Esophagus squamous epithelium (tissue), 5 donors: ENCODE measurements at regions not wholly inside any gene's neighbourhood (a gene's known extent, or its start where the extent isn't known, plus 50 kb on each side); places are given as distances from the start of the nearest gene placed in this dataset.

Experiments used
- DNase-seq: peaks from one replicate; lab custom pipeline; 2025; lab: John Stamatoyannopoulos, UW
- H3K27ac ChIP-seq, 4 donors: fragments of 200-600 bp; sonication (generic); one replicate each; pipeline ENCODE4 v1.5.1; 2016 to 2019; ENCODE audit warnings: mild to moderate bottlenecking in 1 of 4
- H3K27me3 ChIP-seq, 4 donors: fragments of 200-600 bp; sonication (generic); 1 replicate in 3 of 4; 2 replicates in 1 of 4; pipeline versions ENCODE4 v1.5.1 to v1.6.0; 2017 to 2021; ENCODE audit warnings: antibody characterized with exemption in 1 of 4
- H3K36me3 ChIP-seq, 3 donors: fragments of 200-600 bp; sonication (generic); one replicate each; pipeline ENCODE4 v1.5.1; 2016 to 2019
- H3K4me1 ChIP-seq, 3 donors: fragments of 200-600 bp; sonication (generic); one replicate each; pipeline ENCODE4 v1.5.1; 2017 to 2019
- H3K4me3 ChIP-seq, 4 donors: fragments of 200-600 bp; sonication (generic); 1 replicate in 3 of 4; 2 replicates in 1 of 4; pipeline ENCODE4 v1.5.1; 2016 to 2019; ENCODE audit warnings: mild to moderate bottlenecking in 2 of 4, moderate library complexity in 1 of 4
- H3K9me3 ChIP-seq, 3 donors: fragments of 200-600 bp; sonication (generic); one replicate each; pipeline ENCODE4 v1.5.1; 2016 to 2019
- POLR2A ChIP-seq, 4 donors: fragments of 450-650 bp; IDR thresholded peaks; one replicate each; pipeline ENCODE4 v1.6.1; 2017; ENCODE audit warnings: antibody characterized with exemption in 4 of 4, mild to moderate bottlenecking in 4 of 4, moderate library complexity in 3 of 4
- WGBS, 2 donors: methylation state at CpG; one replicate each; pipeline ENCODE4 v1.1.5; 2018; 5-methylcytosine and 5-hydroxymethylcytosine counted together
- intact Hi-C: fragments of 100-400 bp; cut with DNase I; formaldehyde crosslinking; loops from one replicate; pipeline ENCODE4 v1.15.0; 2022
- TF ChIP-seq, protein P1 (sequence below), 6 experiments: fragments of 450-650 bp in 4 of 6; fragments of 200-600 bp in 2 of 6; sonication (generic) in 2 of 6; IDR thresholded peaks; one replicate each; pipeline ENCODE4 v1.5.1; 2016 to 2019; ENCODE audit warnings: antibody characterized with exemption in 6 of 6, mild to moderate bottlenecking in 4 of 6, moderate library complexity in 4 of 6
- donor health status: DM: yes; HTN: yes; CAD: no.

DNA sequence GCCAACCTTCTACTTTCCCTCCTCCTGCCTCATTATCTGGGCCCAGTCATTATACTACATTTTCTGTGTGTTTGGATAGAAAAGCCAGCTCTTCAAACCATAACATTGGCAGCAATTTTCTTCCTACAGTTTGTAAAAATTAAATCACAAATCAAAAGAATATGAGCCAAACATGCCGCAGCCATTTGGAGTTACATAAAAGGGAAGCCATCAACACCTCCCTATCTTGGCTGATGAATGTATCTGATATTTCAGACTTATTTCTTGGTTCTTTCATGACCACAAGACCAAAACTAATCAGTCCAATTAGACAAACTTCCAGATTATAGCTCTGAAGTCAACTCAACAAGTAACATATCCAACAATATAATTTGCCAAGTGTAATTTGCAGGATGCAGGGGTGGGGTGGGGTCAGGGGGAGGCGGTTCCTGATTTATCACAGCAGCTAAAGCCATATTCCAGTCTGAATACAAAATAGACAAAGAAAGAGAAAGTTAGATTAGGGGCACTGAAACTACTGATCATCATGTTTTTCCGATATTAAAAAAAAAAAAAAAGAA lies 89.4 kb upstream of the CNTLN start:
- DNase-seq, result no peak
- intact Hi-C loops, result no loop called here
- Histone ChIP-seq H3K36me3 (no peaks in the 10 kb centered on the region), H3K4me1 (no peaks in the 10 kb centered on the region), H3K4me3 (no peak overlapping the region), H3K27ac (no peak overlapping the region), H3K27me3 (no peaks in the 10 kb centered on the region), H3K9me3 (no peaks in the 10 kb centered on the region)
- 46 to 71% methylated on average over 3 of the region's 3 CpGs for WGBS, 2 donors
- TF ChIP-seq, protein P1, sequence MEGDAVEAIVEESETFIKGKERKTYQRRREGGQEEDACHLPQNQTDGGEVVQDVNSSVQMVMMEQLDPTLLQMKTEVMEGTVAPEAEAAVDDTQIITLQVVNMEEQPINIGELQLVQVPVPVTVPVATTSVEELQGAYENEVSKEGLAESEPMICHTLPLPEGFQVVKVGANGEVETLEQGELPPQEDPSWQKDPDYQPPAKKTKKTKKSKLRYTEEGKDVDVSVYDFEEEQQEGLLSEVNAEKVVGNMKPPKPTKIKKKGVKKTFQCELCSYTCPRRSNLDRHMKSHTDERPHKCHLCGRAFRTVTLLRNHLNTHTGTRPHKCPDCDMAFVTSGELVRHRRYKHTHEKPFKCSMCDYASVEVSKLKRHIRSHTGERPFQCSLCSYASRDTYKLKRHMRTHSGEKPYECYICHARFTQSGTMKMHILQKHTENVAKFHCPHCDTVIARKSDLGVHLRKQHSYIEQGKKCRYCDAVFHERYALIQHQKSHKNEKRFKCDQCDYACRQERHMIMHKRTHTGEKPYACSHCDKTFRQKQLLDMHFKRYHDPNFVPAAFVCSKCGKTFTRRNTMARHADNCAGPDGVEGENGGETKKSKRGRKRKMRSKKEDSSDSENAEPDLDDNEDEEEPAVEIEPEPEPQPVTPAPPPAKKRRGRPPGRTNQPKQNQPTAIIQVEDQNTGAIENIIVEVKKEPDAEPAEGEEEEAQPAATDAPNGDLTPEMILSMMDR (IDR thresholded peaks at IDR 0.05), result no peak
- TF ChIP-seq POLR2A (IDR thresholded peaks at IDR 0.05), result no peak

DNA sequence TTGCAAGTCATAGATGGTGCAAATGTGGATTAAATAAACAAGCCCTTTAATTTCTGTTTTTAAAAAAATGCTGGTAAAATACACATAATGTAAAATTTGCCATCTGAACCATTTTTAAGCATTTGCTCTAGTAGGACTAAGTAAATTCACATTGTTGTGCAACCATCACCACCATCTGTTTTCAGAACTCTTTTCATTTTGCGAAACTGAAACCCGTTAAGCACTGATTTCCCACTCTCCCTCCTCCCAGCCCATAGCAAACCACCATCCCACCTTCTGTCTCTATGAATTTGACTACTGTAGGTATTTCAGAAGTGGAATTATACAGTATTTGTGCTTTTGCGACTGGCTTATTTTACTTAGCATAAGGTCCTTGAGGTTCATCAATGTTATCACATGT lies 103.3 kb upstream of the CNTLN start:
- H3K4me1 ChIP-seq, result no peaks in the 10 kb centered on the region
- no peak overlapping the region for H3K27ac ChIP-seq
- 85 to 86% methylated on average over 3 of the region's 3 CpGs for WGBS, 2 donors
- H3K9me3 ChIP-seq, result no peaks in the 10 kb centered on the region
- no peak for DNase-seq
- H3K4me3 ChIP-seq, result no peak overlapping the region
- intact Hi-C loops, result no loop called here
- TF ChIP-seq, protein P1 (IDR thresholded peaks at IDR 0.05), result no peak
- no peak for TF ChIP-seq POLR2A (IDR thresholded peaks at IDR 0.05)
- no peaks in the 10 kb centered on the region for H3K27me3 ChIP-seq
- no peaks in the 10 kb centered on the region for H3K36me3 ChIP-seq

DNA sequence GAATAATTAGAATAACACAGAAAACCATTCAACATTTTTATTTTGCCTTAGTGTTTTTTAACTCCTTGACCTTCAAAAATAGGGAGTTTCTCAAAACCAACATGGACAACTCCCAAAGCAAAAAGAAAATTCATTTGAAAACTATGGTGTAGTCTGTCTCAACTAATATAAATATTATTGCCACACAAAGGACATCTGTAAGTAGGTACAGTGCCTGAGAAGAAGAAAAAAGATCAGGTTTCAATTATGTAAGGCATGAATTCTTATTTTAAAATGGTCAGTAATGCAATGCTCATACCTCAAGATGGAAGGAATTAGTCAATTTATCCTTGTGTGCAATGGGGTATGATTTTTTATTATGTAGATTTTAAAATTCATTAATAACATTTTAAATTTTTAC lies 109.6 kb upstream of the CNTLN start:
- intact Hi-C loops, result no loop called here
- peaks cover 0 to 4% (median 0%) of the 10 kb centered on the region in 3 donors for H3K4me1 ChIP-seq
- no peaks in the 10 kb centered on the region for H3K27me3 ChIP-seq
- TF ChIP-seq, protein P1 (IDR thresholded peaks at IDR 0.05), result no peak
- no peak for TF ChIP-seq POLR2A (IDR thresholded peaks at IDR 0.05)
- H3K9me3 ChIP-seq, result peaks cover 0 to 4% (median 0%) of the 10 kb centered on the region in 3 donors
- H3K27ac ChIP-seq, result no peak overlapping the region
- no peaks in the 10 kb centered on the region for H3K36me3 ChIP-seq
- H3K4me3 ChIP-seq, result no peak overlapping the region
- DNase-seq, result no peak

DNA sequence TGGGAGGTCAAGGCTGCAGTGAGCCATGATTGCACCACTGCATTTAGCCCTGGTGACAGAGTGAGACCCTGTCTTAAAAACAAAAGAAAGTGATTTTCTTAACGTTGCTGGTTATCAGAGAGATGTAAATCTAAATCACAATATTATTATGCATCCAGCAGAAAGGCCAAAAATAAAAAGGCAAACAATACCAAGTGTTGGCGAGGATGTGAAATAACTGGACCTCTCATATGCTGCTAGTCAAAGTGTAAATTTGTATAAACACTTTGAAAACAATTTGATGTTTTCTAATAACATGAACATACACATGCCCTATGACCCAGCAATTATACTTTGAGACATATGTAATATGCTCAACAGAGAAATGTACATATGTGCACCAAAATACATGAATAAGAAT lies 110.7 kb upstream of the CNTLN start:
- Histone ChIP-seq H3K27ac (no peak overlapping the region), H3K4me1 (peaks cover 0 to 14% (median under 1%) of the 10 kb centered on the region in 3 donors), H3K36me3 (no peaks in the 10 kb centered on the region), H3K9me3 (peaks cover 0 to 4% (median 0%) of the 10 kb centered on the region in 3 donors), H3K27me3 (no peaks in the 10 kb centered on the region), H3K4me3 (no peak overlapping the region)
- intact Hi-C loops, result no loop called here
- WGBS, 2 donors, result 74 to 79% methylated on average over 2 of the region's 2 CpGs
- DNase-seq, result no peak
- no peak for TF ChIP-seq POLR2A (IDR thresholded peaks at IDR 0.05)
- TF ChIP-seq, protein P1 (IDR thresholded peaks at IDR 0.05), result no peak

DNA sequence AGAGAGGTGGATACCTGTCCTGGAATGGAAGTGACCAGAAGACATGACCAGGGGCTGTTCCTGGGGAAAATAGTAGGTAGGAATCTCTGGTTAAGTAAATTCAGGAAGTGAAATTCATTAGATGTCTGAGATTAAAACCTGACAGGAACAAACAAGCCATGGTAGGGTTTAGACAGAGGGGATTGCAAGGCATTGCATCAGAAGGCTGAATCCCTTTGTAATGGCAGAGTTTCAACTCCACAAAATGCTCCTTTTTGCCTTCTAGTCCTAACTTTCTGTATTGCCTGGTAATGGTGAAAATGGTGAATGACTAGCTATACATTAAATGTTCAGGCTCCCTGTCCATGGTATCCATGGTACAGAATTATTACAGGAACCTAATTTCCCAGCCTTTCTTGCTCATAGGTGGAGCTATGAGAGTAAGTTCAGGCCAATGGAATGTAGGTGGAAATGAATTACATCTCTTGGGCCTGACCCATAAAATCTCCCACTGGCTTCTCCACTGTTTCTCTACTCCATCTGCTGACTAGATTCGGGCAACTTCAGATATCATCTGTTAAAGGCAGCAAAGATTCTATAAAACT lies 113.4 kb upstream of the CNTLN start:
- H3K9me3 ChIP-seq, result peaks cover 0 to 4% (median 0%) of the 10 kb centered on the region in 3 donors
- WGBS, 2 donors, result 65 to 100% methylated on average over 1 of the region's 1 CpG
- DNase-seq, result no peak
- TF ChIP-seq, protein P1 (IDR thresholded peaks at IDR 0.05), result no peak
- H3K4me3 ChIP-seq, result no peak overlapping the region
- H3K27me3 ChIP-seq, result no peaks in the 10 kb centered on the region
- intact Hi-C loops, result no loop called here
- H3K4me1 ChIP-seq, result peaks cover 0 to 29% (median 3%) of the 10 kb centered on the region in 3 donors
- no peaks in the 10 kb centered on the region for H3K36me3 ChIP-seq
- no peak overlapping the region for H3K27ac ChIP-seq
